ENCODE measurements at regions not wholly inside any gene's neighbourhood (a gene's known extent, or its start where the extent isn't known, plus 50 kb on each side); places are given as distances from the start of the nearest gene placed in this dataset.

GRCh38 chr12:115394496-115395220, 710.7 kb upstream of the TBX3 start (continued):
- TF ChIP-seq HDAC6 (IDR thresholded peaks at IDR 0.05; ENCODE audit: low read depth, low read length) = no peak
- no peak for TF ChIP-seq TAF1 (IDR thresholded peaks at IDR 0.05; ENCODE audit: low read depth, low read length)

Measured in H1 (cell line).